Right lung (tissue), 2 donors: ENCODE measurements at regions not wholly inside any gene's neighbourhood (a gene's known extent, or its start where the extent isn't known, plus 50 kb on each side); places are given as distances from the start of the nearest gene placed in this dataset.
"Not testable (repeated sequence)": the region's sequence is repeated elsewhere in the genome, so short reads cannot be mapped to it uniquely, and the experiment has no call there.

Source experiments
- DNase-seq, 2 donors: peaks; one replicate each; pipeline ENCODE4 v3.0.0-alpha.2; 2013

- no peak for DNase-seq
These were observed 100.8 kb upstream of the PPP1R26 start for GRCh38 chr9:135378751-135379150.

GRCh38 chr9:135379540-135380267 is 99.9 kb upstream of the PPP1R26 start:
- no peak for DNase-seq

DNA sequence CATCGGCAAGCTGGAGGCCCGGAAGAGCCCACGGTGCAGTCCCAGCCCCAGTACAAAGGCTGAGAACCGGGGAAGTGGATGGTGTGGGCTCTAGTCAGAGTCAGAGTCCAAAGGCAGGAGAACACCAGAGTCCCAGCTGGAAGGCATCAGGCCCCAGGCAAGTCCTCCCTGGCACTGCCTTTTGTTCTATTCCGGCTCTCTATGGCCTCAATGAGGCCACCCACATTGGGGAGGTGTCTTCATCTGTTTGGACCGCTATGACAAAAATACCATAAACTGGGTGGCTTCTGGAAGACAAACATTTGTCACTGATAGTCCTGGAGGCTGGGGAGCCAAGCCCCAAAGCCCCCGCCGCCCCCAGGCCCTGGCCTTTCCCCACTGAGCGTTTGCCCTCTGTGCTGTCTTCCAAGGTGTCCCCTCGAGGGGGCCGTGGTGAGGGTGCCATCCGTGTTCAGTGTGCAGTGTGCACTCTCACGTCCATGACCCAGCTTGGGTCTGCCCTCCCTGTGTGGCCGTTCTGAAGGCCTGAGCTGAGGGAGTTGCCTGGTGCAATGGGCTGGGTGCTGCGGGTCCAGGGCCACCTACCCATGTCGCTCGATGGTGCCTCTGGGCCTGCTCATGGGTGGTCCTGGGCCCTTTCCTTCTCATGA is 99.1 kb upstream of the PPP1R26 start:
- DNase-seq: no peak

- no peak for DNase-seq
These were observed 97.7 kb upstream of the PPP1R26 start for GRCh38 chr9:135381762-135382310.

DNA sequence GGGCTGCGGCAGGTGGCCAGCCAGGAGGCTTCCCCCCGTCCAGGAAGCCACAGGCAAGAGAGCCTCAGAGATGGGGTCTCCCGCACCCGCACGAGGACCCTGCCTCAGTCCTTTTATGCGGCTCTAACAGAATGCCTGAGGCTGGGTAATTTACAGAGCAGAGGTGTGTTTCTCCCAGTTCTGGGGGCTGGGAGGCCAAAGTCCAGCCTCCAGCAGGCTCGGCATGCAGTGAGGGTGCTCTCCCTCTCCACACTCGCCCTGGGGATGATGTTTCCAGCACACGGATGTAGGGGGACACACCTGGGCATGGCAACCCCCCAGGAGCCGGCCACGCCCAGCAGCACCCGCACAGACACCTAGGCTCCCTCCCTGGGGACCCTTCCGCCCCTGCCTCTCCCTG is 95.4 kb upstream of the PPP1R26 start:
- DNase-seq: no peak

- not testable (repeated sequence) for DNase-seq
These were observed 94.7 kb upstream of the PPP1R26 start for GRCh38 chr9:135384815-135385405.

GRCh38 chr9:135385793-135386192 is 93.8 kb upstream of the PPP1R26 start:
- no peak for DNase-seq

- no peak for DNase-seq
These were observed 91.6 kb upstream of the PPP1R26 start for GRCh38 chr9:135387976-135388375.

- DNase-seq: no peak
These were observed 91.1 kb upstream of the PPP1R26 start for GRCh38 chr9:135388530-135388929.

DNA sequence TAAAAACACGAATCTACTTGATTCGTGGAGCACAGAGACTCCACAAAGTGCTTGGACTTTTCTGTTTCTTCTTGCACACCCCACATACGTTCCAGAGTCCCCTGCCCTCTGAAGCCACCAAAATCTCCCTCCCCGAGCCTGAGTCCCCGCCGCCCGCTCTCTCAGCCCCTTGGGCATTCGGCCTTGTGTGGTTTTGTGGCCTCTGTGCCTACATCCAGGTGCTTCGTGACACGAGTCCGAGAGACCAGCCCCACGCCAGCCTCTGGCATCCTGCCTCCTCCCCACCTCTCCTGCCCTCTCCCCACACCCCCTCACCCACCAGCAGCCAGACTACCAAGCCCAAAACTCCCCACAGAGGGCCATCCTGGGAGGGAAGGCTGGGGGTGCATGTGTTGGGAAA is 87.8 kb upstream of the PPP1R26 start:
- DNase-seq: no peak

DNA sequence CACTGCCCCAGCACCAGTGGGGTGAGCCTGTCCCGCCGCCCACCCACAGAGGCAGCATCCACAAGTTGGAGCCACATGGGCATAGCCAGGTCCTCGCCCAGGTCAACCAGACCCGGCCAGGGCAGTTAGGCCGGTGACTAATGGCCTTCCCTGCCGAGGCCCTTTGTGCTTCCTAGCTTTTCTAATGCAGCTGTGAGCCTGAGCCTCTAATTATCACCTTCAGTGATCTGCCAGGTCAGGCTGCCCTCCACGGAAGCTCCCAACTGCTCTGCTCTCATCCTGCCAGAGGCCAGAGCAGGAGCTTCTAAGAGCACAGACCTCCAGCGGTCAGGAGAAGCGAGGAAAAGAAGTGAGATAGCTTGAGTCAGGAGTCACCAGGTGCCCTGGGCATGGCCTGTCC is 87.1 kb upstream of the PPP1R26 start:
- no peak for DNase-seq

DNA sequence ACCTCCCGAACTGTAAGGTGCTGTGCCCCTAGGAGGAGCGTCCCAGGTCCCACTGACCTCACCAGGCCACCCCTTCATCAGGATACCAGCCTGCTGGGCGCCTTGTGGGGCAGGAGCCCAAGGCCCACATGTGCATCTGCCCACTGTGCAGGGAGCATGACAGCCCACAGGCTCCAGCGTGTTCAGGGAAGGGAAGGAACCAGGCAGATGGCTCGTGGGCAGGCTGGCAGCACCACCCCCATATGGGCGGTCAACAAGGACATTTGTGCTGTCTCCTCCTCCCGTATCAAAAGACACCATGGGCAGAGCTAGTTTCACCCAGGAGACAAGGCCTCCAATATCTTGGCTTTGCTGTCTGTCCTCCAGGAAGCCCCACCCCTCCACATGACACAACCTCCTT is 85.5 kb upstream of the PPP1R26 start:
- DNase-seq: no peak

- no peak for DNase-seq
These were observed 84.6 kb upstream of the PPP1R26 start for GRCh38 chr9:135394699-135395645.

- no peak for DNase-seq
These were observed 82.4 kb upstream of the PPP1R26 start for GRCh38 chr9:135397142-135397541.

- DNase-seq: no peak
These were observed 80.5 kb upstream of the PPP1R26 start for GRCh38 chr9:135399000-135399649.

- no peak for DNase-seq
These were observed 79.1 kb upstream of the PPP1R26 start for GRCh38 chr9:135400496-135400895.

- no peak for DNase-seq
These were observed 78.4 kb upstream of the PPP1R26 start for GRCh38 chr9:135401218-135401617.

- no peak for DNase-seq
These were observed 77.4 kb upstream of the PPP1R26 start for GRCh38 chr9:135402048-135402738.

DNA sequence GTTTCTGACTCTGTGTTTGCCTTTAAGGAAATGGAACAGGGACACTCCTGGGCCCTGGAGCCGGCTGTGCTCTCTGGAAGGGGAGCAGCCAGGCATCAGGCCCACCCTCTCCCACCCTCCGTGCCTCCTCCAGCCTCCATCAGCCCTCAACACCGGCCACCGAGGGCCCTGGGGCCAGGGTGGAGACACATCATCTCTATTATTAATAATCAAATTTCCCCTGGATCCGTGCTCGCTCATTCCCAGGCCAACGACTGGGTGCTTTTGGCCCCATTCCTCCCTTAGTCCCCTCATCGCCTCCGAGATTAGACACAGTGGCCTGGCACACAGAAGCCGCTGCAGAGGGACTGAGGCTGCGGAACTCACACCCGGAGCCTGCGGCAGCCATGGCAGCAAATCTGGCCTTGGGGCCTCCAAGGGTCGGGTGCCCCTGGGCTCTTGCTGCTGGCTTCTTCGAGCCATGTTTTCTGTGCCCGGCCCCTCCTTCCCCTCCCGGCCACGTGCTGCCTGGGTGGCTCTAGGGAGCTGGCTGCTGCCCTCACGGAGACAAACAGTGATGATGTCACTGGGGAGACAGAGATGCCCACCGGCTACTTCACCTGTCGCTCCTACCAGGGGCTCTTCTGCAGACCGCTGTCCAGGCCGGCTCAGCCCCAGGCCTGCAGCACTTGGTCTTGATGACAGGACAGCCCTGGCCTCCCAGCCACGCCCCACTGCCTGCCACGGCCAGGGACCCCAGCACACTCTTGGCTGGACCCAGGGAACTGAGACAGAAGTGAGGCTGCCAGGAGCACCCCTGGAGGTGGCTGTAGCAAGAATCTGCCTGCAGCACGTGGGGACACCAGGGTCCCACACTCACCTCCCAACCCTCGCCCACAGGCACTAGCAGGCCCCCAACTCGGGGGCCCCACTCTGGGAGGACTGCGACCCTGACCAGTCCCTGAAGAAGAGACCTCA is 76.6 kb upstream of the PPP1R26 start:
- DNase-seq: no peak
